Parathyroid adenoma (tissue), 2 donors: ENCODE measurements at regions not wholly inside any gene's neighbourhood (a gene's known extent, or its start where the extent isn't known, plus 50 kb on each side); places are given as distances from the start of the nearest gene placed in this dataset.

Experiments
- H2AFZ ChIP-seq: fragments of 300-600 bp; sonication (generic); one replicate; pipeline ENCODE4 v1.7.0; 2017; ENCODE audit warnings: antibody characterized with exemption, mild to moderate bottlenecking
- H3K27ac ChIP-seq: fragments of 300-600 bp; sonication (generic); one replicate; pipeline ENCODE4 v1.7.0; 2017
- H3K27me3 ChIP-seq: fragments of 300-600 bp; sonication (generic); one replicate; pipeline ENCODE4 v1.7.0; 2017; ENCODE audit warnings: low read length; ENCODE audit not compliant: control insufficient read depth, insufficient read depth
- H3K36me3 ChIP-seq: fragments of 300-600 bp; sonication (generic); one replicate; pipeline ENCODE4 v1.7.0; 2017; ENCODE audit warnings: low read length; ENCODE audit not compliant: control insufficient read depth, insufficient read depth
- H3K4me1 ChIP-seq: fragments of 300-600 bp; sonication (generic); one replicate; pipeline ENCODE4 v1.7.0; 2017; ENCODE audit warnings: control low read depth
- H3K4me2 ChIP-seq: fragments of 300-600 bp; sonication (generic); one replicate; pipeline ENCODE4 v1.7.0; 2017; ENCODE audit warnings: low read length
- H3K4me3 ChIP-seq: fragments of 300-600 bp; sonication (generic); one replicate; pipeline ENCODE4 v1.7.0; 2017; ENCODE audit warnings: low read depth, low read length
- H3K79me2 ChIP-seq: fragments of 300-600 bp; sonication (generic); one replicate; pipeline ENCODE4 v1.7.0; 2017; ENCODE audit warnings: control low read depth
- H3K9ac ChIP-seq: fragments of 300-600 bp; sonication (generic); one replicate; pipeline ENCODE4 v1.7.0; 2017; ENCODE audit warnings: mild to moderate bottlenecking
- H3K9me3 ChIP-seq: fragments of 300-600 bp; sonication (generic); one replicate; pipeline ENCODE4 v1.7.0; 2017; ENCODE audit warnings: low read length; ENCODE audit not compliant: control insufficient read depth
- CTCF ChIP-seq: fragments of 300-600 bp; sonication (generic); IDR thresholded peaks from one replicate; pipeline ENCODE4 v1.7.0; 2017; ENCODE audit warnings: antibody characterized with exemption, mild to moderate bottlenecking
- donor health status: primary hyperparathyroidism.

- Histone ChIP-seq H3K4me3 (no peak overlapping the region), H2AFZ (no peak overlapping the region), H3K9ac (no peak overlapping the region), H3K4me2 (no peak overlapping the region), H3K27ac (no peak overlapping the region), H3K27me3 (no peaks in the 10 kb centered on the region), H3K79me2 (no peaks in the 10 kb centered on the region), H3K36me3 (no peaks in the 10 kb centered on the region), H3K9me3 (no peaks in the 10 kb centered on the region), H3K4me1 (no peaks in the 10 kb centered on the region)
- TF ChIP-seq CTCF = no peak
Measured at GRCh38 chr6:100266494-100267401, 198.0 kb downstream of the SIM1 start.

GRCh38 chr6:100262086-100262485, 202.6 kb downstream of the SIM1 start:
- no peak for TF ChIP-seq CTCF
- Histone ChIP-seq H3K27ac (no peak overlapping the region), H2AFZ (no peak overlapping the region), H3K27me3 (no peaks in the 10 kb centered on the region), H3K36me3 (no peaks in the 10 kb centered on the region), H3K4me3 (no peak overlapping the region), H3K9ac (no peak overlapping the region), H3K9me3 (no peaks in the 10 kb centered on the region), H3K79me2 (no peaks in the 10 kb centered on the region), H3K4me2 (no peak overlapping the region), H3K4me1 (no peaks in the 10 kb centered on the region)

- no peaks in the 10 kb centered on the region for H3K9me3 ChIP-seq
- H3K4me3 ChIP-seq = no peak overlapping the region
- no peak for TF ChIP-seq CTCF
- H3K9ac ChIP-seq = no peak overlapping the region
- no peak overlapping the region for H3K27ac ChIP-seq
- H3K27me3 ChIP-seq = no peaks in the 10 kb centered on the region
- no peak overlapping the region for H2AFZ ChIP-seq
- H3K4me2 ChIP-seq = no peak overlapping the region
- H3K79me2 ChIP-seq = no peaks in the 10 kb centered on the region
- no peaks in the 10 kb centered on the region for H3K36me3 ChIP-seq
- no peaks in the 10 kb centered on the region for H3K4me1 ChIP-seq
Measured at GRCh38 chr6:100261486-100261885, 203.2 kb downstream of the SIM1 start.

- TF ChIP-seq CTCF = no peak
- H3K9ac ChIP-seq = no peak overlapping the region
- no peaks in the 10 kb centered on the region for H3K4me1 ChIP-seq
- H3K36me3 ChIP-seq = no peaks in the 10 kb centered on the region
- H3K4me2 ChIP-seq = no peak overlapping the region
- no peaks in the 10 kb centered on the region for H3K79me2 ChIP-seq
- no peak overlapping the region for H3K27ac ChIP-seq
- H3K9me3 ChIP-seq = no peaks in the 10 kb centered on the region
- no peak overlapping the region for H2AFZ ChIP-seq
- H3K4me3 ChIP-seq = no peak overlapping the region
- no peaks in the 10 kb centered on the region for H3K27me3 ChIP-seq
Measured at GRCh38 chr6:100260584-100260983, 204.1 kb downstream of the SIM1 start.

GRCh38 chr6:100259865-100260264, 204.9 kb downstream of the SIM1 start:
- no peak overlapping the region for H2AFZ ChIP-seq
- H3K27me3 ChIP-seq = no peaks in the 10 kb centered on the region

More at GRCh38 chr6:100259865-100260264, 204.9 kb downstream of the SIM1 start:
- Histone ChIP-seq H3K9me3 (no peaks in the 10 kb centered on the region), H3K4me2 (no peak overlapping the region), H3K9ac (no peak overlapping the region), H3K36me3 (no peaks in the 10 kb centered on the region), H3K79me2 (no peaks in the 10 kb centered on the region), H3K4me1 (no peaks in the 10 kb centered on the region), H3K27ac (no peak overlapping the region), H3K4me3 (no peak overlapping the region)
- TF ChIP-seq CTCF = no peak
